ENCODE measurements at regions not wholly inside any gene's neighbourhood (a gene's known extent, or its start where the extent isn't known, plus 50 kb on each side); places are given as distances from the start of the nearest gene placed in this dataset.

- DNase-seq (ENCODE audit: extremely low spot score, insufficient read length, low read depth) = no peak
- FAIRE-seq = no peak
Measured at GRCh38 chr3:159624616-159625015, 364.0 kb upstream of the IL12A start.

- no peak for FAIRE-seq
- DNase-seq (ENCODE audit: extremely low spot score, insufficient read length, low read depth) = no peak
Measured at GRCh38 chr3:159625594-159625993, 363.0 kb upstream of the IL12A start.

- no peak for DNase-seq (ENCODE audit: extremely low spot score, insufficient read length, low read depth)
- no peak for FAIRE-seq
Measured at GRCh38 chr3:159626598-159626997, 362.0 kb upstream of the IL12A start.

- FAIRE-seq (no peak), DNase-seq (ENCODE audit: extremely low spot score, insufficient read length, low read depth) (no peak)
Measured at GRCh38 chr3:159627229-159627628, 361.4 kb upstream of the IL12A start.

- no peak for DNase-seq (ENCODE audit: extremely low spot score, insufficient read length, low read depth)
- FAIRE-seq = no peak
Measured at GRCh38 chr3:159627634-159628033, 361.0 kb upstream of the IL12A start.

- no peak for FAIRE-seq
- no peak for DNase-seq (ENCODE audit: extremely low spot score, insufficient read length, low read depth)
Measured at GRCh38 chr3:159629329-159630084, 359.1 kb upstream of the IL12A start.

- DNase-seq (ENCODE audit: extremely low spot score, insufficient read length, low read depth) = no peak
- no peak for FAIRE-seq
Measured at GRCh38 chr3:159631226-159631625, 357.4 kb upstream of the IL12A start.

- no peak for FAIRE-seq
- DNase-seq (ENCODE audit: extremely low spot score, insufficient read length, low read depth) = no peak
Measured at GRCh38 chr3:159632128-159632527, 356.5 kb upstream of the IL12A start.

- DNase-seq (ENCODE audit: extremely low spot score, insufficient read length, low read depth) (no peak), FAIRE-seq (no peak)
Measured at GRCh38 chr3:159632851-159633250, 355.8 kb upstream of the IL12A start.

- FAIRE-seq (no peak), DNase-seq (ENCODE audit: extremely low spot score, insufficient read length, low read depth) (no peak)
Measured at GRCh38 chr3:159634483-159634882, 354.2 kb upstream of the IL12A start.

- no peak for FAIRE-seq
- no peak for DNase-seq (ENCODE audit: extremely low spot score, insufficient read length, low read depth)
Measured at GRCh38 chr3:159635047-159635641, 353.5 kb upstream of the IL12A start.

GRCh38 chr3:159637883-159638542 is 350.6 kb upstream of the IL12A start:
- FAIRE-seq (no peak), DNase-seq (ENCODE audit: extremely low spot score, insufficient read length, low read depth) (no peak)

- DNase-seq (ENCODE audit: extremely low spot score, insufficient read length, low read depth) = no peak
- FAIRE-seq = no peak
Measured at GRCh38 chr3:159640225-159640624, 348.4 kb upstream of the IL12A start.

- FAIRE-seq = no peak
- no peak for DNase-seq (ENCODE audit: extremely low spot score, insufficient read length, low read depth)
Measured at GRCh38 chr3:159643406-159643805, 345.2 kb upstream of the IL12A start.

- no peak for FAIRE-seq
- DNase-seq (ENCODE audit: extremely low spot score, insufficient read length, low read depth) = no peak
Measured at GRCh38 chr3:159645874-159646273, 342.8 kb upstream of the IL12A start.

GRCh38 chr3:159649951-159650350 is 338.7 kb upstream of the IL12A start:
- FAIRE-seq (no peak), DNase-seq (ENCODE audit: extremely low spot score, insufficient read length, low read depth) (no peak)

GRCh38 chr3:159650726-159651125 is 337.9 kb upstream of the IL12A start:
- DNase-seq (ENCODE audit: extremely low spot score, insufficient read length, low read depth) (no peak), FAIRE-seq (no peak)

GRCh38 chr3:159652452-159652851 is 336.2 kb upstream of the IL12A start:
- DNase-seq (ENCODE audit: extremely low spot score, insufficient read length, low read depth) (no peak), FAIRE-seq (no peak)

GRCh38 chr3:159654183-159655134 is 334.2 kb upstream of the IL12A start:
- DNase-seq (ENCODE audit: extremely low spot score, insufficient read length, low read depth) = no peak
- no peak for FAIRE-seq

GRCh38 chr3:159655202-159655601 is 333.4 kb upstream of the IL12A start:
- FAIRE-seq (no peak), DNase-seq (ENCODE audit: extremely low spot score, insufficient read length, low read depth) (no peak)
